ENCODE measurements at regions not wholly inside any gene's neighbourhood (a gene's known extent, or its start where the extent isn't known, plus 50 kb on each side); places are given as distances from the start of the nearest gene placed in this dataset.

GRCh38 chr5:112668911-112669310, 68.8 kb upstream of the APC start:
- no peak for DNase-seq (ENCODE audit: low read depth, low spot score)
- TF ChIP-seq CTCF (IDR thresholded peaks at IDR 0.05; ENCODE audit: low read depth, low read length), result no peak
- no peak overlapping the region for H3K4me3 ChIP-seq (ENCODE audit: low read depth, low read length)
- in situ Hi-C loops (cut with HindIII; ENCODE audit: low sequenced_read_pairs), result no loop called here

GRCh38 chr5:112669328-112669963, 68.2 kb upstream of the APC start:
- H3K4me3 ChIP-seq (ENCODE audit: low read depth, low read length), result no peak overlapping the region
- no peak for TF ChIP-seq CTCF (IDR thresholded peaks at IDR 0.05; ENCODE audit: low read depth, low read length)
- DNase-seq (ENCODE audit: low read depth, low spot score), result no peak
- in situ Hi-C loops (cut with HindIII; ENCODE audit: low sequenced_read_pairs), result no loop called here

GRCh38 chr5:112671687-112672086, 66.0 kb upstream of the APC start:
- DNase-seq (ENCODE audit: low read depth, low spot score), result no peak
- no peak for TF ChIP-seq CTCF (IDR thresholded peaks at IDR 0.05; ENCODE audit: low read depth, low read length)
- in situ Hi-C loops (cut with HindIII; ENCODE audit: low sequenced_read_pairs), result no loop called here
- H3K4me3 ChIP-seq (ENCODE audit: low read depth, low read length), result no peak overlapping the region

- H3K4me3 ChIP-seq (ENCODE audit: low read depth, low read length), result no peak overlapping the region
- in situ Hi-C loops (cut with HindIII; ENCODE audit: low sequenced_read_pairs), result no loop called here
- no peak for TF ChIP-seq CTCF (IDR thresholded peaks at IDR 0.05; ENCODE audit: low read depth, low read length)
- no peak for DNase-seq (ENCODE audit: low read depth, low spot score)
Observed at GRCh38 chr5:112681481-112681908, 56.2 kb upstream of the APC start.

GRCh38 chr5:112682621-112683061, 55.0 kb upstream of the APC start:
- no peak overlapping the region for H3K4me3 ChIP-seq (ENCODE audit: low read depth, low read length)
- DNase-seq (ENCODE audit: low read depth, low spot score), result peak; percentile 7
- in situ Hi-C loops (cut with HindIII; ENCODE audit: low sequenced_read_pairs), result no loop called here
- no peak for TF ChIP-seq CTCF (IDR thresholded peaks at IDR 0.05; ENCODE audit: low read depth, low read length)

GRCh38 chr5:112684121-112684520, 53.6 kb upstream of the APC start:
- no peak for TF ChIP-seq CTCF (IDR thresholded peaks at IDR 0.05; ENCODE audit: low read depth, low read length)
- no peak overlapping the region for H3K4me3 ChIP-seq (ENCODE audit: low read depth, low read length)
- in situ Hi-C loops (cut with HindIII; ENCODE audit: low sequenced_read_pairs), result no loop called here
- no peak for DNase-seq (ENCODE audit: low read depth, low spot score)
